Heart left ventricle (tissue), 13 donors: ENCODE measurements at regions not wholly inside any gene's neighbourhood (a gene's known extent, or its start where the extent isn't known, plus 50 kb on each side); places are given as distances from the start of the nearest gene placed in this dataset.
"Not testable (repeated sequence)": the region's sequence is repeated elsewhere in the genome, so short reads cannot be mapped to it uniquely, and the experiment has no call there.

Source experiments
- POLR2A ChIP-seq, 2 donors: fragments of 450-650 bp; IDR thresholded peaks; one replicate each; pipeline ENCODE4 v1.6.1; 2017; ENCODE audit warnings: antibody characterized with exemption in 2 of 2, mild to moderate bottlenecking in 2 of 2, moderate library complexity in 2 of 2
- TF ChIP-seq, protein P1 (sequence below), 12 donors: fragments of 200-600 bp; sonication (generic) in 4 of 12; IDR thresholded peaks; one replicate each; pipeline versions ENCODE4 v1.5.0 to v1.8.0; 2018 to 2022; ENCODE audit warnings: antibody characterized with exemption in 12 of 12, mild to moderate bottlenecking in 5 of 12
- donor health status: ischemic (EF 13 %, LVEDD 7.1; RV severe dilation, severe dysfunction).
- donor health status: DM: no; HTN: yes; CAD: no.
- donor health status: DM: no; HTN: no; CAD: no.
- donor health status: ischemic (EF 25% LVEDD 6.9; RV normal size, moderate dysfunction).
- donor health status: ischemic (EF 25% LVEDD 5.7; RV mildly dilated, moderate dysfunction).
- donor health status: ischemic (EF 35%, LVEDD 5.7; RV mildly dilated, moderate dysfunction).
- donor health status: nonischemic (EF 11% LVEDD 7.7; RV severe dilation, severe dysfunction).
- donor health status: DM: yes; HTN: yes; CAD: no.
- donor health status: PGD.
- donor health status: ischemic (EF 29% LVEDD 5.4; RV normal size, mild dysfunction).
- donor health status: nonischemic (EF 23%, LVEDD 6.1; RV moderate dilation, normal function).

GRCh38 chr2:110392366-110392765 is 80.2 kb downstream of the LIMS4 start:
- TF ChIP-seq, protein P1, sequence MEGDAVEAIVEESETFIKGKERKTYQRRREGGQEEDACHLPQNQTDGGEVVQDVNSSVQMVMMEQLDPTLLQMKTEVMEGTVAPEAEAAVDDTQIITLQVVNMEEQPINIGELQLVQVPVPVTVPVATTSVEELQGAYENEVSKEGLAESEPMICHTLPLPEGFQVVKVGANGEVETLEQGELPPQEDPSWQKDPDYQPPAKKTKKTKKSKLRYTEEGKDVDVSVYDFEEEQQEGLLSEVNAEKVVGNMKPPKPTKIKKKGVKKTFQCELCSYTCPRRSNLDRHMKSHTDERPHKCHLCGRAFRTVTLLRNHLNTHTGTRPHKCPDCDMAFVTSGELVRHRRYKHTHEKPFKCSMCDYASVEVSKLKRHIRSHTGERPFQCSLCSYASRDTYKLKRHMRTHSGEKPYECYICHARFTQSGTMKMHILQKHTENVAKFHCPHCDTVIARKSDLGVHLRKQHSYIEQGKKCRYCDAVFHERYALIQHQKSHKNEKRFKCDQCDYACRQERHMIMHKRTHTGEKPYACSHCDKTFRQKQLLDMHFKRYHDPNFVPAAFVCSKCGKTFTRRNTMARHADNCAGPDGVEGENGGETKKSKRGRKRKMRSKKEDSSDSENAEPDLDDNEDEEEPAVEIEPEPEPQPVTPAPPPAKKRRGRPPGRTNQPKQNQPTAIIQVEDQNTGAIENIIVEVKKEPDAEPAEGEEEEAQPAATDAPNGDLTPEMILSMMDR (IDR thresholded peaks at IDR 0.05): not testable (repeated sequence)
- TF ChIP-seq POLR2A (IDR thresholded peaks at IDR 0.05): not testable (repeated sequence)
